ENCODE measurements at regions not wholly inside any gene's neighbourhood (a gene's known extent, or its start where the extent isn't known, plus 50 kb on each side); places are given as distances from the start of the nearest gene placed in this dataset.

DNA sequence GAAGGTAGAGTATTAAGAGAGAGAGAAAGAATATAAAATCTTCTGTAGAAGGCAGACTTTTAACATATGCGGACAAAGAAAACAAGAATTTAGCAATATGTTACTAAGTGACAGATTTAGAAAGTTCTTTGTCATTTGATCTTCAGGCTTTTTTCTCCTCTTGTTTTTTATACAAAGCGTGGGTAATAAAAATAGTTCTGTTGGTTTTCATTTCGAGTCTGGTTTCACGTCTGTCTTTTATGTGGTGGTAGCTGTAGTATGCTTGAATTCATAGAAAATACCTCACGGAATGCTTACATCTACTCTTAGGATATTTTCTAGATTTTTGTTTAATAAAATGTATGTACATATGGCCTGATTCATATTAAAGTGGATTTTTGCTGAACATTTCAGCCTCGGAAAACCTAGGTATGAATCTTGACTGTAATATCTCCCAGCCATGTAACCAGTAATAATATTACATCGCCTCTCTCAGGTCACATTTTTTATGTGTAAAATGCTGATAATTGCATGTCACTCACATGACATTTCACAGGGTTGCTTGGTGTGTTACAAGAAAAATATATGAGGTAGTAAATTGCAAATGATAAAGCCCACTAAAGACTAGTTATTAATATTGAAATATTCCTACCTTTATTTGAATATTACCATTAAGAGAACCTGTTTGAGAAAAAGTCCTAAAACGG lies 72.5 kb upstream of the TAF11L2 start:
- TF ChIP-seq, protein P1, sequence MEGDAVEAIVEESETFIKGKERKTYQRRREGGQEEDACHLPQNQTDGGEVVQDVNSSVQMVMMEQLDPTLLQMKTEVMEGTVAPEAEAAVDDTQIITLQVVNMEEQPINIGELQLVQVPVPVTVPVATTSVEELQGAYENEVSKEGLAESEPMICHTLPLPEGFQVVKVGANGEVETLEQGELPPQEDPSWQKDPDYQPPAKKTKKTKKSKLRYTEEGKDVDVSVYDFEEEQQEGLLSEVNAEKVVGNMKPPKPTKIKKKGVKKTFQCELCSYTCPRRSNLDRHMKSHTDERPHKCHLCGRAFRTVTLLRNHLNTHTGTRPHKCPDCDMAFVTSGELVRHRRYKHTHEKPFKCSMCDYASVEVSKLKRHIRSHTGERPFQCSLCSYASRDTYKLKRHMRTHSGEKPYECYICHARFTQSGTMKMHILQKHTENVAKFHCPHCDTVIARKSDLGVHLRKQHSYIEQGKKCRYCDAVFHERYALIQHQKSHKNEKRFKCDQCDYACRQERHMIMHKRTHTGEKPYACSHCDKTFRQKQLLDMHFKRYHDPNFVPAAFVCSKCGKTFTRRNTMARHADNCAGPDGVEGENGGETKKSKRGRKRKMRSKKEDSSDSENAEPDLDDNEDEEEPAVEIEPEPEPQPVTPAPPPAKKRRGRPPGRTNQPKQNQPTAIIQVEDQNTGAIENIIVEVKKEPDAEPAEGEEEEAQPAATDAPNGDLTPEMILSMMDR (conservative IDR thresholded peaks at IDR 0.05; ENCODE audit: low read length), result no peak
- no peak for TF ChIP-seq EZH2phosphoT487 (IDR thresholded peaks at IDR 0.05; ENCODE audit: borderline replicate concordance, low read depth, low read length)
